ENCODE measurements at regions not wholly inside any gene's neighbourhood (a gene's known extent, or its start where the extent isn't known, plus 50 kb on each side); places are given as distances from the start of the nearest gene placed in this dataset.

DNA sequence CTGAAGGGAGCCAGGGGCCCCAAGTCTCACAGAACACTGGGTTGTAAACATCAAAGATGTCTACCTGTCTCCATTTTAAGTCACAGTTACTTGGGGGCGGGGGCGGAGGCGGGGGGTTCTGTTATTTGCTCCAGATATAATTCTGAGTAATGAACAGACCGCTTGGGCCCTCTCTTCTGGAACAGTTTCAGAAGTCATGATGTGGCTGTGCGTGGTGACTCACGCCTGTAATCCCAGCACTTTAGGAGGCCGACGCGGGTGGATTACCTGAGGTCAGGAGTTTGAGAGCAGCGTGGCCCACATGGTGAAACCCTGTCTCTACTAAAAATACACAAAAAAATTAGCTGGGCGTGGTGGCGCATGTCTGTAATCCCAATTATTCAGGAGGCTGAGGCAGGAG is 157.9 kb upstream of the APCDD1 start:
- H3F3A ChIP-seq (ENCODE audit: insufficient read depth, low read depth) = no peaks in the 10 kb centered on the region
- ChIA-PET CTCF (no interaction called here), POLR2A (ENCODE audit: unreplicated experiment) (no interaction called here)
- no peaks in the 10 kb centered on the region for H4K20me1 ChIP-seq (ENCODE audit: insufficient read depth)
- BruUV-seq (replicated peaks) = no TSS peak
- no peaks in the 10 kb centered on the region for H3K79me2 ChIP-seq (ENCODE audit: low read depth)
- no peak overlapping the region for H3K4me3 ChIP-seq
- H3K4me1 ChIP-seq (replicated peaks; ENCODE audit: insufficient read depth) = no peaks in the 10 kb centered on the region
- no peaks in the 10 kb centered on the region for H3K9me2 ChIP-seq (ENCODE audit: insufficient read depth)
- no peak overlapping the region for H3K4me2 ChIP-seq
- TF ChIP-seq CTCF (conservative IDR thresholded peaks at IDR 0.05) (no peak), EZH2 (IDR thresholded peaks at IDR 0.05; ENCODE audit: low read depth) (no peak)
- no peaks in the 10 kb centered on the region for H3K9me3 ChIP-seq (ENCODE audit: insufficient read depth, low read depth)
- no peaks in the 10 kb centered on the region for H3K27me3 ChIP-seq (ENCODE audit: insufficient read depth, low read depth)
- H3K36me3 ChIP-seq (ENCODE audit: low read depth) = no peaks in the 10 kb centered on the region
- DNase-seq = no peak
- no peak overlapping the region for H3K27ac ChIP-seq
- intact Hi-C loops (cut with micrococcal nuclease; ENCODE audit: unreplicated experiment) = no loop called here
- no peak overlapping the region for H2AFZ ChIP-seq

- ChIA-PET CTCF (no interaction called here), POLR2A (ENCODE audit: unreplicated experiment) (no interaction called here)
- Histone ChIP-seq H4K20me1 (ENCODE audit: insufficient read depth) (no peaks in the 10 kb centered on the region), H3K9me3 (ENCODE audit: insufficient read depth, low read depth) (no peaks in the 10 kb centered on the region), H3K4me3 (no peak overlapping the region), H3K27me3 (ENCODE audit: insufficient read depth, low read depth) (no peaks in the 10 kb centered on the region), H3F3A (ENCODE audit: insufficient read depth, low read depth) (no peaks in the 10 kb centered on the region), H3K79me2 (ENCODE audit: low read depth) (no peaks in the 10 kb centered on the region), H3K9me2 (ENCODE audit: insufficient read depth) (no peaks in the 10 kb centered on the region), H3K4me1 (replicated peaks; ENCODE audit: insufficient read depth) (no peaks in the 10 kb centered on the region), H3K36me3 (ENCODE audit: low read depth) (no peaks in the 10 kb centered on the region), H3K27ac (no peak overlapping the region), H3K4me2 (no peak overlapping the region), H2AFZ (no peak overlapping the region)
- no peak for TF ChIP-seq EZH2 (IDR thresholded peaks at IDR 0.05; ENCODE audit: low read depth)
- no peak for TF ChIP-seq CTCF (conservative IDR thresholded peaks at IDR 0.05)
- DNase-seq = no peak
- intact Hi-C loops (cut with micrococcal nuclease; ENCODE audit: unreplicated experiment) = no loop called here
- no TSS peak for BruUV-seq (replicated peaks)
Measured at GRCh38 chr18:10297086-10297485, 157.3 kb upstream of the APCDD1 start.

- Histone ChIP-seq H2AFZ (no peak overlapping the region), H3K36me3 (ENCODE audit: low read depth) (no peaks in the 10 kb centered on the region), H3K9me3 (ENCODE audit: insufficient read depth, low read depth) (no peaks in the 10 kb centered on the region), H3F3A (ENCODE audit: insufficient read depth, low read depth) (no peaks in the 10 kb centered on the region), H3K4me3 (no peak overlapping the region), H4K20me1 (ENCODE audit: insufficient read depth) (no peaks in the 10 kb centered on the region), H3K9me2 (ENCODE audit: insufficient read depth) (no peaks in the 10 kb centered on the region), H3K27ac (no peak overlapping the region), H3K79me2 (ENCODE audit: low read depth) (no peaks in the 10 kb centered on the region), H3K4me1 (replicated peaks; ENCODE audit: insufficient read depth) (no peaks in the 10 kb centered on the region), H3K4me2 (no peak overlapping the region), H3K27me3 (ENCODE audit: insufficient read depth, low read depth) (no peaks in the 10 kb centered on the region)
- DNase-seq = no peak
- no TSS peak for BruUV-seq (replicated peaks)
- intact Hi-C loops (cut with micrococcal nuclease; ENCODE audit: unreplicated experiment) = no loop called here
- ChIA-PET CTCF (no interaction called here), POLR2A (ENCODE audit: unreplicated experiment) (no interaction called here)
- TF ChIP-seq CTCF (conservative IDR thresholded peaks at IDR 0.05) = no peak
- no peak for TF ChIP-seq EZH2 (IDR thresholded peaks at IDR 0.05; ENCODE audit: low read depth)
Measured at GRCh38 chr18:10298346-10298745, 156.1 kb upstream of the APCDD1 start.
